Sigmoid colon (tissue), 4 donors: ENCODE measurements at regions not wholly inside any gene's neighbourhood (a gene's known extent, or its start where the extent isn't known, plus 50 kb on each side); places are given as distances from the start of the nearest gene placed in this dataset.

Source experiments
- CTCF ChIP-seq, 4 experiments: fragments of 450-650 bp in 3 of 4; fragments of 200-600 bp in 1 of 4; IDR thresholded peaks; one replicate each; pipeline ENCODE4 v1.5.1; 2016 to 2019; ENCODE audit warnings: antibody characterized with exemption in 4 of 4, mild to moderate bottlenecking in 3 of 4, moderate library complexity in 2 of 4
- EP300 ChIP-seq, 4 donors: sonication (generic); formaldehyde crosslinking; IDR thresholded peaks; one replicate each; pipeline ENCODE4 v1.6.1; 2017; ENCODE audit warnings: antibody characterized with exemption in 4 of 4
- POLR2A ChIP-seq, 2 donors: fragments of 450-650 bp; IDR thresholded peaks; one replicate each; pipeline ENCODE4 v1.6.1; 2016; ENCODE audit warnings: antibody characterized with exemption in 2 of 2, mild to moderate bottlenecking in 2 of 2, moderate library complexity in 2 of 2
- POLR2AphosphoS5 ChIP-seq, 4 donors: sonication (generic); formaldehyde crosslinking; IDR thresholded peaks; one replicate each; pipeline ENCODE4 v1.6.1; 2017; ENCODE audit warnings: antibody characterized with exemption in 4 of 4

- TF ChIP-seq CTCF (IDR thresholded peaks at IDR 0.05) (no peak), POLR2A (IDR thresholded peaks at IDR 0.05) (no peak), POLR2AphosphoS5 (IDR thresholded peaks at IDR 0.05) (no peak), EP300 (IDR thresholded peaks at IDR 0.05) (no peak)
Measured at GRCh38 chr14:73800970-73801515, 50.6 kb upstream of the PTGR2 start.
